Psoas muscle (tissue), 7 donors: ENCODE measurements at regions not wholly inside any gene's neighbourhood (a gene's known extent, or its start where the extent isn't known, plus 50 kb on each side); places are given as distances from the start of the nearest gene placed in this dataset.

Experiments
- ATAC-seq, 4 donors: fragments of 200-7000 bp; cut with Tn5 transposase; one replicate each; pipeline ENCODE4 v1.9.1; 2020; ENCODE audit warnings: moderate library complexity in 3 of 4, mild to moderate bottlenecking in 2 of 4
- DNase-seq, 2 donors: peaks; one replicate each; pipeline ENCODE4 v3.0.0-alpha.2; 2020
- H3K27ac ChIP-seq: fragments of 200-600 bp; one replicate; pipeline ENCODE4 v1.8.0; 2022
- H3K27me3 ChIP-seq, 3 donors: fragments of 200-600 bp in 1 of 3; one replicate each; pipeline versions ENCODE4 v1.6.1 to v1.8.0; 2013 to 2022; ENCODE audit warnings: low read length in 2 of 3, mild to moderate bottlenecking in 2 of 3, moderate library complexity in 1 of 3; ENCODE audit not compliant: insufficient read depth in 3 of 3
- H3K36me3 ChIP-seq, 2 donors: fragments of 200-600 bp in 1 of 2; one replicate each; pipeline versions ENCODE4 v1.6.1 to v1.8.0; 2013 to 2022; ENCODE audit warnings: low read depth in 1 of 2, mild to moderate bottlenecking in 1 of 2, moderate library complexity in 1 of 2; ENCODE audit not compliant: insufficient read depth in 1 of 2
- H3K4me1 ChIP-seq: fragments of 200-600 bp; one replicate; pipeline ENCODE4 v1.8.0; 2022
- H3K4me3 ChIP-seq: fragments of 200-600 bp; one replicate; pipeline ENCODE4 v1.8.0; 2022; ENCODE audit warnings: mild to moderate bottlenecking
- H3K9me3 ChIP-seq: fragments of 200-600 bp; one replicate; pipeline ENCODE4 v1.8.0; 2022
- CTCF ChIP-seq: fragments of 200-600 bp; IDR thresholded peaks from one replicate; pipeline ENCODE4 v1.8.0; 2022; ENCODE audit warnings: antibody characterized with exemption
- WGBS, 3 donors: extraction: QIAGEN DNeasy Blood & Tissue Kit; methylation state at CpG; one replicate each; pipeline versions ENCODE4 v1.1.6 to v1.1.7; 2013; 5-methylcytosine and 5-hydroxymethylcytosine counted together
- intact Hi-C, 2 donors: fragments of 100-400 bp; cut with DNase I; formaldehyde crosslinking; loops; one replicate each; pipeline versions ENCODE4 v1.11.0 to v1.14.2; 2022
- donor health status: healthy with polysubstance abuse.
- donor health status: DM: no; HTN: no; CAD: no; lungs with moderate emphysema.
- donor health status: Bipolar disorder and iron deficiency.
- donor health status: healthy.
- donor health status: DM: yes; HTN: yes; CAD: no.
- donor health status: DM: no; HTN: no; CAD: no.
- donor health status: DM: yes; HTN: yes; CAD: no.

GRCh38 chr11:79809487-79809886, 368.7 kb upstream of the TENM4 start:
- Histone ChIP-seq H3K36me3 (no peaks in the 10 kb centered on the region), H3K9me3 (no peaks in the 10 kb centered on the region), H3K4me1 (no peaks in the 10 kb centered on the region), H3K4me3 (no peak overlapping the region), H3K27me3 (no peaks in the 10 kb centered on the region), H3K27ac (no peak overlapping the region)
- WGBS, 3 donors, result 34 to 43% (median 40%) methylated on average over 2 of the region's 2 CpGs
- intact Hi-C loops, result no loop called here
- no peak for TF ChIP-seq CTCF
- DNase-seq (no peak), ATAC-seq (no peak)

- Histone ChIP-seq H3K4me3 (no peak overlapping the region), H3K36me3 (no peaks in the 10 kb centered on the region), H3K27ac (no peak overlapping the region), H3K9me3 (no peaks in the 10 kb centered on the region), H3K4me1 (no peaks in the 10 kb centered on the region), H3K27me3 (no peaks in the 10 kb centered on the region)
- TF ChIP-seq CTCF, result no peak
- 59 to 75% (median 61%) methylated on average over 2 of the region's 2 CpGs for WGBS, 3 donors
- ATAC-seq (no peak), DNase-seq (no peak)
- intact Hi-C loops, result no loop called here
Observed at GRCh38 chr11:79807506-79807905, 366.7 kb upstream of the TENM4 start.

GRCh38 chr11:79796704-79797103, 355.9 kb upstream of the TENM4 start:
- Histone ChIP-seq H3K4me3 (no peak overlapping the region), H3K27me3 (peaks cover 0 to 2% (median 0%) of the 10 kb centered on the region in 3 donors), H3K4me1 (no peaks in the 10 kb centered on the region), H3K9me3 (no peaks in the 10 kb centered on the region), H3K36me3 (no peaks in the 10 kb centered on the region), H3K27ac (no peak overlapping the region)
- no peak for TF ChIP-seq CTCF
- intact Hi-C loops, result no loop called here
- WGBS, 3 donors, result 73 to 79% (median 78%) methylated on average over 1 of the region's 1 CpG
- DNase-seq (no peak), ATAC-seq (no peak)

- Histone ChIP-seq H3K27ac (no peak overlapping the region), H3K4me1 (no peaks in the 10 kb centered on the region), H3K27me3 (peaks cover 0 to 2% (median 0%) of the 10 kb centered on the region in 3 donors), H3K4me3 (no peak overlapping the region), H3K9me3 (no peaks in the 10 kb centered on the region), H3K36me3 (no peaks in the 10 kb centered on the region)
- no peak for ATAC-seq
- intact Hi-C loops, result no loop called here
- 49 to 54% (median 50%) methylated on average over 4 of the region's 4 CpGs for WGBS, 3 donors
- no peak for DNase-seq
- no peak for TF ChIP-seq CTCF
Observed at GRCh38 chr11:79794484-79795393, 353.9 kb upstream of the TENM4 start.

GRCh38 chr11:79794057-79794456, 353.2 kb upstream of the TENM4 start:
- ATAC-seq (no peak), DNase-seq (no peak)
- H3K9me3 ChIP-seq, result no peaks in the 10 kb centered on the region
- H3K36me3 ChIP-seq, result no peaks in the 10 kb centered on the region
- TF ChIP-seq CTCF, result no peak
- H3K27me3 ChIP-seq, result peaks cover 0 to 2% (median 0%) of the 10 kb centered on the region in 3 donors
- H3K27ac ChIP-seq, result no peak overlapping the region
- no peak overlapping the region for H3K4me3 ChIP-seq
- 76 to 80% (median 79%) methylated on average over 3 of the region's 3 CpGs for WGBS, 3 donors
- intact Hi-C loops, result no loop called here
- no peaks in the 10 kb centered on the region for H3K4me1 ChIP-seq
